IPS-NIHi11 (cell line): ENCODE measurements at regions not wholly inside any gene's neighbourhood (a gene's known extent, or its start where the extent isn't known, plus 50 kb on each side); places are given as distances from the start of the nearest gene placed in this dataset.
"Not testable (repeated sequence)": the region's sequence is repeated elsewhere in the genome, so short reads cannot be mapped to it uniquely, and the experiment has no call there.

Experiments
- DNase-seq: peaks from one replicate; pipeline ENCODE4 v3.0.0; 2012; ENCODE audit warnings: mixed read lengths, low spot score

DNA sequence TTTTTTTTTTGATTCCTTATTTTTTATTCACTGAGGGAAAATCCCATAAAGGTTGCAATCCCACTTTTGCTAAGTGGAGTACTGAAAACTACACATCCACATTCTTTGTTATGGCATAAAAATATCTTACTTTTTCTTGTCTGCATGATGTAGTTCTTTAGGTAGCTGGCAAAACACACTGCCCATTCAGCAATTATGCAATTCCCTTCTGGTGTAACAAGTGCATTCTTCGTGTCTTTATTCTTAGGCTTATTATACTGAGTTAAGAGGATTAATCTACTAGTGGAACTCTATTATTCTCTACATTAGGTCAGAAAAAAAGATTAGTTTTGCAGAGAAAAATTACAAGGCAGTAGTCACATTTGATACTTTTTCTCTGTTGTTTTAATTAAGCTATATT, 403.8 kb upstream of the GBE1 start:
- no peak for DNase-seq

DNA sequence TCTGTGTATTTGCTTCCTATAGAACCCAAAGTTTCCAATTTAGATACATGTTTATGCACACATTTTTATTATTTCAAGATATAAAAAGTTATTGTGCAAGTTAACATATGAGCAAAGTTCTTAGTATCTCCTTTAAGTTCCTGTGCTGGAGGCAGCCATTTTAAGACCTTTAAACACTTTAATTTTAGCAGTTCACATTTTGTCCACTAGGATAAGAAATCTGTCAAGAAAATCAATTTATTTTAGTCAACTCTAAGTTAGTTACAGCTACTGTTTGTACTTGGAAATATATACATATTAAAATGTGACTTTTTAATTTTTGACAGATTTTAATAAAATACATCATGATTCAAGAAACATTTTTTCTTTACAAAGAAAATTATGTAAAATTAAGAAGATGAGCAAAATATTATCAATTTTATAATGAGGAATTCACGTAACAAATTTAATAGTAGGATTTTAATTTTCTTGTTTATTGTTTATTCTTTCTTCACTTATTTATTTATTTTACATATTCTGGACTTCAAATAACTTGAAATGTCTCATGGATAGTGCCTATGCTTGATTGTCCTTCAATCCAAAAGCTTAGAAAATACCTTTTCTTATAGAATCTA, 402.6 kb upstream of the GBE1 start:
- DNase-seq: peak; percentile 6

DNA sequence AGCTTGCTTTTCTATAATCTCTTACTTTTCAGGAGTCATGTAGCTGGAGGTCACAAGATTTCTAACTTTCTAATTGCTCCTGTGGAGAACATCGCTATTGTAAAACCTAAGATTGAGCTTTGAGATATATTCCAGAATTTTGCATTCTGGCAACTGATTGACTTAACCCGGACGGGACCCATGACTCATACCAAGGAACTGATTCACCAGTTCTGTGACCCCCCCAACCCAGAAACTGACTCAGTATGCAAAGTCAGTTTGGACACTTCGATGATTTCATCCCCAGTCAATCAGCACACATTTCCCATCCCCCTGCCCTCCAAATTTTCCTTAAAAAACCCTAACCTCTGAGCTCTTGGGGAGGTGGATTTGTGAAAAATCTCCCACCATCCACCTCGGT, 396.5 kb upstream of the GBE1 start:
- DNase-seq: no peak

DNA sequence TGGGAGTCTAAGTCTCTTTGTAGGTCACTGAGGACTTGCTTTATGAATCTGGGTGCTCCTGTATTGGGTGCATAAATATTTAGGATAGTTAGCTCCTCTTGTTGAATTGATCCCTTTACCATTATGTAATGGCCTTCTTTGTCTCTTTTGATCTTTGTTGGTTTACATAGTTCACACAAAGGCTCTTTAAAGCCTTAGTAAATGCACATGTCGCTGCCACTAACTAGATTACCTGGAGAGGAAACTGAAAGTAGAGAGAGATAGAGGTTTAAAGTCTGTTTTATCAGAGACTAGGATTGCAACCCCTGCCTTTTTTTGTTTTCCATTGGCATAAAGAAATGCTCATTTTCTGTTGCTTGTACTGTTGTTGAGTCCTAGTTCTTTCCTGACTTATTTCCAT, 392.4 kb upstream of the GBE1 start:
- not testable (repeated sequence) for DNase-seq

DNA sequence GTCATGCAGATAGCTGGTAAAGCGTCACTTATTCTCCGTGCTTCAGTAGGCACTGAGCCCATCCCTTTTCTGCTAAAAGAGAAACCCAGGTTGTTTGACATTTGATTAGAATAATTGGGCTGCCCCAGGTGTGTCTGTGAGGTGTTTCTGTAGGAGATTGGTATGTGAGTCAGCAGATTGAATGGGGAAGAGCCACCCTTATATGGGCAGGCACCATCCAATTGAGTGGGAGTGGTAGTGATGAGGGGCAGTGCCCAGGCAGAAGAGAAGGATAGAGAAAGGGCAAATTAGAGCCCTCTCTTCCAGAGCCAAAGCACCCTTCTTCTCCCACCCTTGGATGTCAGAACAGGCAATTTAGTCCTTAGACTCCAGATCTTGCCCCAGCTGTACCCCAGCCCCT, 384.3 kb upstream of the GBE1 start:
- DNase-seq: peak; percentile 9

DNA sequence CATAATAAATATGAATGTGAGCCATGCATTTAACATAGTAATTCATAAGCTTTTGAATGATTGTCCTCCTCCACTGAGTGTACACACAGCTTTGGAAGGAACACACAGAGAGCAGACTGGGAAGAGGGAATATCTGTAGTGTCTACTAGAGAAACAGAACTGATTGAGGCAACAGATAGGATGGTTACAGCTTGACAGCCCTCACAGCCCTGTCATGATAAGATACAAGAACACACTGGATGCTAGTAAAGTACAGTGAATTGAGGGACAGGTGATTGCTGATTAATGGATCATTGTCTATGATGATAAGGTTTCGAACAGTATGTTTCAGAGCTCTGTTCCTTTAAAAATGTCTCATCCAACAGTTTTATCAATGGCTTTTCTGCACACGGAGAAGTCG, 383.4 kb upstream of the GBE1 start:
- no peak for DNase-seq

DNA sequence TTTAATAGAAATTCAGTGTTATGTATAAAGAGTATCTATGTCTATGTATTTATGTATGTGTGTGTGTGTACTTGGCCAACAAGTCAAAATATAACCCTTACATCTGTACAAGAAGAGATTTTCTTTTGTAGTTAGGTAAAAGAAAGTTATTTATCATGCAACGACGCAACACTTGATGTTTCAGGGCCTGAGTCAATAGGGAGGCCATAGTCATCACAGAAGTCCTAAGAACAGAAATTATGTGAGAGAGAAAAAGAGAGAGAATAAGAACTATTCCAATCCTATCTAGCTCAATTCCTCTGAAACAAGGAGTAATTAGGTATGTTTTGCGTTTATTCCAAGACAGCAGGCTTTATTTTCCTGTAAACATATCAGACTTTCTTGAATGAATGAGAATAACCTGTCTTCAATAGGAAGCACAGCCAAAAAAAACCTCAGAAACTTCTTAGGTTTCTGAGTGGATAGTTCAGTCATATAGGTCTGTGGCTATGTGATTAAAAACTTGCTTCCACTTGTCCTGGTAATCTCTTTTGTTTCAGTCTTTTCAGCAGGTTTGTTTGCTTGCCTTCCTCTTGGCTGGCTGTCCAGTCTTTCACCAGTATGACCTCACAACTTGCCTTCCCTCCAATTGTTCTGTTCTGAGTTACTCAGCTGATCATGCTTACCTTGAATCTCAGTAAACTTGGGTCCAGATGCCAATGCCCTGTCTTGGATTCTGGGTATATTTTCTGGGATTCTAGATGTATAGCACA, 382.4 kb upstream of the GBE1 start:
- peak; percentile 10 for DNase-seq

DNA sequence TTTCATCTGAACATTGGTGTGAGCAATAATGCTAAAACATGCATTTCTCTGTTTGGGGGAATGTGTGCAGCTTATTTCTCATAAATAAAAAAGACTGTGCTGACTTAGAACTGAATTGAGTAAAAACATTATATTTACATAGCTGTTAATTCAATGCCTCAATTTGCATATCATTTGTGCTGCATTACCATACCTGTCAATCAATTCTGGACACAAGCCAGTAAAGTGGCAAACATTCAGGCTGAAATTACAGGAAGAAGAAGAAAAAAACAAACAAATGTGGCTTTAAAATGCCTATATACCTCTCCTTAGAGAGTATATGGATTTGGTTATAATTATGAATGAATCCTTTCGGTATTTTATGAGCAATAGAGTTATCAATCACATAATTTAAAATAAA, 380.1 kb upstream of the GBE1 start:
- no peak for DNase-seq

DNA sequence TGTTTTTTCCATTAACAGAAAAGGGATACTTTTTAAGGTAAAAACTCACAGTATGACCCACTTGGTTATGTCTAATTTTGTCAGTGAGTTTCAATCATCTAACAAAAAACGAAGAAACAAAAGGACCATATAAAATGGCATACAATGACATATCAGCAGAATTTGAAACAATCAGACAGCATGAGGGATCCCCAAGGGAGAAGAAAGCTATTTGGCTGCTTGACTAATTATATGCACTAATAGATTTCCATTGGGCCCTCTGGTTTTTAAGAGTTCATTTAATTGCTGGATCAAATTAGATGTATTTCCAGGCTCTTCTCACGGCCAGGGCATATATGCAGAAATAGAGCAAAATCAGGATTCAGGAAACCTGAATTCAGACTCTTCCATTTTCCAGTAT, 376.4 kb upstream of the GBE1 start:
- DNase-seq: no peak

DNA sequence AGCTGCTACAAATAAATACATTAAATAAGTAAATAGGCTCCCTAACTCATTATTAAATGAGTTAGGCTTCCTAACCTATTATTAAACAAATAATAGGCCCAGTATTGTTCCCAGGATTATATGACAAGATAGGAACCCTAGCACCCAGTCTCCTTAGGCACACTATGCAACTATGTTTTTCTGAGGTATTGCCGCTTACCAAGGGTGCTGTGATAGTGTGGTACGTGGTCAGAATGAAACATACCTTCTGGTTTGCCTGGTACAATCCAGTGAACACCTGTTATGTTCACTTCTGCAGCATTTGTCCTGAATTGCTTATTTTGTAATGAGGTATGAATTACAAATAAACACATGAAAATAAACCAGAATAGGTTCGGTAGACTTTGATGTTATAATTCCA, 375.6 kb upstream of the GBE1 start:
- DNase-seq: no peak

DNA sequence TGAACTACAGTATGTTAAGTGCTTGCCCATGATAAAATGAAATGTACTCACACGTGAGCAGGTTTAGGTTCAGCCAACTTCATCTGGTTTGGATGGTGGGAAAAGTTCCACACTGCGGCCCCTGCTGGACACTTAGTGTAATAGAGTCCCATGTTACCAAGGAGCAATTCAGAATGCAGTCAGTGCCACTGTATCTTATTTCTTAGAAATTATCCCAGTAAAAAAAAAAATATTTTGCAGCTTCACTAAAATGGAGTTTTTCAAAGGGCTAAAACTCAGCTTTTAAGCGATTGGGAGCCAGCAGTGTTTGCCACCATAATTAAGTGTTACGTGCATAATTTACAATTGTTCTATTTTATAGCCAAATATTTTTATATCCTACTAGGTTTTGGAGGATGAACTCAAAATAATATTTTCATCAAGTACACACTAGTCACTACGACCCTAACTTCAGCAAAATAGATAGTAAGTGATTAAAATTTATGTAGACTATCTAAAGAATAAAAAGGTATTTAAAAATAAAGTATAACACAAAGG, 371.7 kb upstream of the GBE1 start:
- peak; percentile 68 for DNase-seq

DNA sequence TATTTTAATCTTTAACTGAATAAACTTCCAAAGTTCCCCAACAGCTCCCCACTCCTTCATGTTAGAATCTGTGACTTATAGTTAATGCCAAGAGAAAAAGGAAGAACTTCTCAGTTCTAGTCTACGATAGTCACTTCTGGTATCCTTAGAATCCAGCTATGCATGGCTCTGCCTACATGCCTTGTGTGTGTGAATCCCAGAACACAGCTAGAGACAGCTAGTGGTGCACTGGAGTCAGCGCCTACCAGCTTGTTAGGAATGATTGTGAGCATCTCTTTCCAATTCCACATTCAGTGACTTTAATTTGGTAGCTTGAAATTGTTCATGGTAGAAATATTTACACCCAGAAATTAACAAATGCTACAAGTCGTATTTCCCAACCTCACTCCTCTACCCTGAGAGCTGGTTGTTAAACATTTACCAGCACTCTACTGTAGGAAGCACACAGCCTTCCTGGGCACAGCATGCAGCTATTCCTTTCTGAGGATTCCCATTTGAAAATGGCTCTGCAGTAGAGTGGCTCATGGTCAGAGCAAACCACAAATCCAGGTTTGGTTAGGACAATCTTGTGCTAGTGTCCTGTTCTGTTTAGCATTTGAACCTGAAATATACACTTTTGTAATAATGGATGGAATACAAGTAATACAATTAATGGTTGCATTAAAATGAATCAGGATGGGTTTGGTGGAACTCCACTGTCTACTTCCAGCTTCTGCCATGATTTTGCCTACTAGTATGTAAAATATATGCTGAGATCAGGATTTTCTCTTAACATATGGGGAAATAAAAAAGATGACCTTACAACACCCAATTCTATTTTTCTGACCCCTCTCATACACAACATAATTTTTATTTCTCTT, 371.0 kb upstream of the GBE1 start:
- DNase-seq: no peak

DNA sequence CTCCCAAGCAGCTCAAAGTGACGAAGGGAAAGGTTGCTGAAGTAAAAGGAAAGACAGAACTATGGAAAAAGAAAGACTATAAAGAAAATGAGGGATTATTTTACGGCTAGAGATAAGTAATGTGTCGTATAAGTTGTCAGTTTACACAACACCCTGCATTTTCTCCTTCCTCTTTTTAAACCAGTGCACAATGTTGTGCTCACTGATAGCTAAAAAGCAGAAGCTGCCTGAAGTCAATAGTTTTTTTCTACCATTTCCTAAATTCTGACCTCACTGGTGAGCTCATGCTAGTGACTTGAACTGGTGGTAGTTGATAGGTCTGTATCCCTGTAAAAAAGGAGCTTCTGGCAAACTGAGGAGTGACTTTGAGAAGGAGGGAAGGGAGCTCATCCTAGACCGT, 368.6 kb upstream of the GBE1 start:
- DNase-seq: no peak

DNA sequence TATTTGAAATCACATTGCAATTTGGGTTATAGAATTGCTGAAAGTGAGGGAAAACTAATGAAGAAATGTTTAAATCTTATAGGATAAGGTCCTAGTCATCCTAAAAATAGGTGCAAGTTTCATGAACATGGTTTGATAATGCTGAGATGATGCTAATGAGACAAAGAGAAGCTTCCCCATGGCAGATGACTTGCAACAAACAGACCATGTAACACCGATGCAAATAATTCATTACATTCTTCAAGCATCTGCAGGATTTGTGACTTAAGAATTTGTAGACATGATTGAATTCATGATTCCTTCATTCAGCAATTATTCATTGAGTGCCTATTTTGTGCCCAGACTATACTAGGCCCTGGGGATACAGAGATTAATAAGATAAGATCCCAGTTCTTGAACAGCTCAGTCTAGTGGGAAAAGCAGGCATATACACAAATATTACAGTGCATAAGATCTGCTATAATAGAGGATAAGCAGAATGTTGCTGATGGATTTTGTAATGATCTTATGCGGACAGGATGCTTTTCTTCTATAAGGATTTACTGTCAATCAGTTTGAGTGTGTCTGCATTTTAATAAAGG, 367.9 kb upstream of the GBE1 start:
- no peak for DNase-seq

DNA sequence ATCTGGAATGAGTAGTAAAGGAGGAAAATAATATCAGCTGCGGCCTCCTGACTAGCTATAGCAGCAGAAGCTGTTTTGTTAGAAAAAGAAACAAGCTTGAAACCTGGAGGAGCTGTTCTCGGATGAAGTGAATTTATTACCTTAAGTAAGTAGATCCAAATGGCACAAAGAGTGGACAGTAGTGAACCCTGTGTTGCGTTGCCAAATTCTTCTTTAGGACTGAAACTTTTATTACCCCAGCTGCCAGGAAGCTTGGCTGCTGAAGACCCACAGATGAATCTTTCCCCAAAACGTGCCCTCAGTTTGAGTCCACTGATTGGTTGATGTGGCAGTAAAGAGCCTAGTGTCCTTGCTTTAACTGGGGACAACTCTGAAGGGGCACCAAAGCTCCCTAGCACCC, 366.8 kb upstream of the GBE1 start:
- no peak for DNase-seq

DNA sequence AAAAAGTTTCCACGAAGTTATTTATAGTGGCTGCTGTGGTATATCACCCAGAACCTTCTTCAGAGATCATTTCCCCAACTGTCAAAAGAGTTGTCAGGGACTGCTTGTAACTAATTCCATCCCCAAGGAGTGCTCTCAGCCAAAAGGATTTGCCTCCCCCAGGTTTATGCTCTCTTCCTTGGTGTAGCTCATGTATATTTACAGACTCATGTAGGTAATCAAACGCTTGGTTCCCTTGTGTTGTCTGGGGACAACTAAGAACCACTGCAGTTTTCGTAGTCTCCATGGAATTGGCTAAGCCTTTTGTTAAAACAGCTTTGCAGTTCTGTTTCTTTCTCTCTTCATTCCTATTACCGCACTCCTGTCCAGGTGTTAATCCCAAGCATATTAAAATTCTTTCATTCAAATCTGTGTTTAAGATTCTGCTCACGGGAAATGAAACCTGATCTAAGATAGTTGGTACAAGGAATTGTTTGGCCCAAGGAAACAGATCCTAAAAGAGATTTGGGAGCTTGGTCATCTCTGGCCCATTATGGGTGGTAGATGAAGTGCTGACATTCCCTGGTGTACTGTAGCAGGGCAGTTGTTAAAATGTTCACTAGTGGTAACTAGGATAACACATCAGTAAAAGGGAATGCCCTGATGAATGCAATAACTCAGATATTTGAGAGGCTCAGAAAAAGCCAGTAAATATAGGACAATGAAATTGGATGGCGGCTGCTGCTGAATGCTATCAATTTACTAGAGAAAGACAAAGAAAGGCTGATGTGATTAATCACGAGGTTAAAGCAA, 361.3 kb upstream of the GBE1 start:
- DNase-seq: no peak

DNA sequence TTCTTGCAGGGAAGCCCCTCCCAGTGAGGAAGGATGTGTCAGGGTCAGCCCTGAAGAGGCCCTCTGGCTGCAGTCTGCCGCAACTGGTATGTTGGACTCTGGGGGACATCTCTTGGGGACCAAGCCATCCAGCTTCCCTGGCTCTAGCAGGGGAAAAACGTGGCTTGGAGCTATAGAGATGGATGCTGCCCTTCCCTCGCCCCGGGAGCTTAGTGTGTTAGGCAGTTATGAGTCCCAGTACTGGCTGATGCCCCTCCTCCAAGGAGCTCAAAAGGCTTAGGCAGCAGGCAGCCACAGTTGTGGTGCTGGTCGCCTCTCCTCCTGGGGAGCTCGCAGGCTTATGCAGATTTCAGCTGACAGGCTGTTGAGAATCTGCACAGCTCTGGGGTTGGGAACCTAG, 353.1 kb upstream of the GBE1 start:
- no peak for DNase-seq

DNA sequence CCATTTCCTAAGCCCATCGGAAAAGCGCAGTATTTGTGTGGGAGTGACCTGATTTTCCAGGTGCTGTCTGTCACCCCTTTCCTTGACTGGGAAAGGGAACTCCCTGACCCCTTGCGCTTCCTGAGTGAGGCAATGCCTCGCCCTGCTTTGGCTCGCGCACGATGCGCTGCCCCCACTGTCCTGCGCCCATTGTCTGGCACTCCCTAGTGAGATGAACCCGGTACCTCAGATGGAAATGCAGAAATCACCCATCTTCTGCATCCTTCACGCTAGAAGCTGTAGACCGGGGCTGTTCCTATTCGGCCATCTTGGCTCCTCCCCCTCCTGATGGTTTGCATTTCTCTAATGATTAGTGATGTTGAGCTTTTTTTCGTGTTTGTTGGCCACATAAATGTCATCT, 349.3 kb upstream of the GBE1 start:
- not testable (repeated sequence) for DNase-seq

DNA sequence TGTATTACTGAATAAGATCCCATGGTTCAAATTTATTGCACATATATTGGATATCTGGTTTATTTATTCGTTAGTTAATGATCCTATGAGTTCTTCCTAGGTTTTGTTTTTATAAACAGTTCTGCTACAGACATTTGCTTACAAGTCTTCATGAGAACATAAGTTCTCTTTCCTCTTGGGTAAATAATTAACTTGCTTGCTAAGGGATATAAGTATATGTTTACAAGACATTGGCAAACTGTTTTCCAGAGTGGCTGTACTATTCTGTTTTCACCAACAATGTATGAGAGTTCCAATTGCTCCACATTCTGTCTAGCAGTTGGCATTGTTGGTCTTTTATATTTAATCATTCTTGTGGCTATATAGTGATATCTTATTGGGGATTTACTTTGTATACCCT, 341.8 kb upstream of the GBE1 start:
- DNase-seq: no peak

DNA sequence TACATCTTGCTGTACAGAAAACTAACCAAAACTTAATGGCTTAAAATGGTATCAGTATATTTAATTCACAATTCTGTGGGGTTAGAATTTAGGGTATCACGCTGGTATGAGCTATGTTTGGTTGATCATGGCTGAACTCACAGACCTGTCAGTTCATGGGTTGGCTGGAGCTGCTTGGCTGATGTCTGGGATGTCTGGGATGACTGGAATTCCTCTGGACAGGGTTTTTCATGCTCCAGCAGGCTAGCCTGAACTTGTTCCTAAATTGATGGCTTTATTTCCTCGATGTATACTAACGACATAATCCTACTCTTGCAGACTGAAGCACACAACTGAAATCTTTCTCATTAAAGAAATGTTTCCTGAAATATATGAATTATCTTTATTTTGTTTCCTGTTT, 338.9 kb upstream of the GBE1 start:
- peak; percentile 41 for DNase-seq

DNA sequence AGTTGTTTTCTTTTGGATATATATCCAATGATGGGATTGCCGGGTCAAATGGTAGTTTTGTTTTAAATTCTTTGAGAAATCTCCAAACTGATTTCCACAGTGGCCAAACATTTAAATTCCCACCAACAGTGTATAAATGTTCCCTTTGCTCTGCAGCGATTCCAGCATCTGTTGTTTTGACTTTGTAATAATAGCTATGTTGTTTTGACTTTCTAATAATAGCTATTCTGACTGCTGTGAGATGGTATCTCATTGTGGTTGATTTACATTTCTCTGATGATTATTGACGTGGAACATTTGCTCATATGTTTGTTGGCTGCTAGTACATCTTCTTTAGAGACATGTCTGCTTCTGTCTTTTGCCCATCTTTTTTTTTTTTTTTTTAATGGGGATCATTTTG, 332.2 kb upstream of the GBE1 start:
- no peak for DNase-seq

DNA sequence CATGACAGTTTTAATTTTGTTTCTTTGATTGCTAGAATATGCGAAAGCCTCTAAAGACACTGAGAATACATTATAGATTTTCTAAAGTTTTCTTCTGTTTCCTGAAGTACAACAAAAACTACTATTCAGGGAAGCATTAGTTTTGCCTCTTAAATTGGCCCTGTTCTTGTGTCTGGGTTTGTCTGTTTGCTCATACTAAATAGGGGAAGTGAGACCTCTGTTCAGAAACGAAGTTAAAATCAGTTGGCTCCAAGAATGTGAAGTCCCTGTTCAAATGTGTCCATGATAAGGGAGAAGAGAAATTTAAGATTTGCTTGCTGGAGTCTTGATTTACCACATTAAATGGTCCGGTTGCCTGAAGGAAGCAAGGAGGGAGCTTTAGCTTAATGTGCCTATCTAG, 327.3 kb upstream of the GBE1 start:
- DNase-seq: no peak
